PC-3 (cell line): ENCODE measurements at regions not wholly inside any gene's neighbourhood (a gene's known extent, or its start where the extent isn't known, plus 50 kb on each side); places are given as distances from the start of the nearest gene placed in this dataset.

Experiments
- ATAC-seq: fragments of 200-7000 bp; cut with Tn5 transposase; 2 replicates; pipeline ENCODE4 v1.9.1; 2020; ENCODE audit warnings: mild to moderate bottlenecking, moderate library complexity
- BruUV-seq: library from RNA; stranded (reverse); fragments of 400-500 nt; replicated peaks from 2 replicates; lab custom pipeline; 2021; lab: Mats Ljungman, UMichigan
- CTCF ChIA-PET: fragments of 300-600 bp; sonication (Branson Sonifier 250); formaldehyde crosslinking; loops from one replicate; lab custom pipeline; 2022; ENCODE audit warnings: antibody characterized with exemption; lab: Charles Lee
- POLR2A ChIA-PET: fragments of 300-600 bp; sonication (Branson Sonifier 250); formaldehyde crosslinking; loops from one replicate; lab custom pipeline; 2022; ENCODE audit warnings: antibody characterized with exemption; ENCODE audit not compliant: unreplicated experiment; lab: Charles Lee
- DNase-seq: peaks from one replicate; pipeline ENCODE4 v3.0.0-alpha.2; 2015
- H2AFZ ChIP-seq: fragments of 300-600 bp; sonication (generic); 2 replicates; pipeline ENCODE4 v1.6.0; 2016; ENCODE audit warnings: antibody characterized with exemption, low read length
- H3F3A ChIP-seq: fragments of 300-600 bp; sonication (generic); one replicate; pipeline ENCODE4 v1.6.0; 2017; ENCODE audit warnings: antibody characterized with exemption, low read length, control low read depth, mild to moderate bottlenecking; ENCODE audit not compliant: unreplicated experiment
- H3K27ac ChIP-seq: fragments of 300-600 bp; sonication (generic); 2 replicates; pipeline ENCODE4 v1.5.1; 2016; ENCODE audit warnings: mild to moderate bottlenecking, low read length
- H3K27me3 ChIP-seq: fragments of 300-600 bp; sonication (generic); 2 replicates; pipeline ENCODE4 v1.6.1; 2016; ENCODE audit warnings: low read length, mixed read lengths
- H3K36me3 ChIP-seq: fragments of 300-600 bp; sonication (generic); 2 replicates; pipeline ENCODE4 v1.6.1; 2016; ENCODE audit warnings: low read depth, mixed run types, low read length, mixed read lengths
- H3K4me1 ChIP-seq: fragments of 300-600 bp; sonication (generic); 2 replicates; pipeline ENCODE4 v1.5.1; 2016; ENCODE audit warnings: low read length; ENCODE audit not compliant: insufficient read depth
- H3K4me2 ChIP-seq: fragments of 300-600 bp; sonication (generic); 2 replicates; pipeline ENCODE4 v1.6.0; 2016; ENCODE audit warnings: low read length
- H3K4me3 ChIP-seq: fragments of 300-600 bp; sonication (generic); 2 replicates; pipeline ENCODE4 v1.5.1; 2016; ENCODE audit warnings: mild to moderate bottlenecking, low read length, mixed read lengths
- H3K79me2 ChIP-seq: fragments of 300-600 bp; sonication (generic); 2 replicates; pipeline ENCODE4 v1.6.1; 2017; ENCODE audit warnings: low read length, mixed read lengths
- H3K9ac ChIP-seq: fragments of 300-600 bp; sonication (generic); 2 replicates; pipeline ENCODE4 v1.6.0; 2016; ENCODE audit warnings: mild to moderate bottlenecking, low read length
- H3K9me2 ChIP-seq: fragments of 300-600 bp; sonication (generic); replicated peaks from 2 replicates; pipeline ENCODE4 v1.6.1; 2016; ENCODE audit warnings: mixed run types, low read length, mixed read lengths
- H3K9me3 ChIP-seq: fragments of 300-600 bp; sonication (generic); 2 replicates; pipeline ENCODE4 v1.6.1; 2016; ENCODE audit warnings: low read length, mixed read lengths
- H4K20me1 ChIP-seq: fragments of 300-600 bp; sonication (generic); 2 replicates; pipeline ENCODE4 v1.6.1; 2016; ENCODE audit warnings: low read length, mixed read lengths
- CTCF ChIP-seq: fragments of 300-600 bp; sonication (generic); conservative IDR thresholded peaks from 2 replicates; pipeline ENCODE4 v1.5.1; 2017; ENCODE audit warnings: antibody characterized with exemption, low read depth, mild to moderate bottlenecking, low read length
- EZH2 ChIP-seq: fragments of 300-600 bp; sonication (generic); IDR thresholded peaks from one replicate; pipeline ENCODE4 v1.6.1; 2017; ENCODE audit warnings: antibody characterized with exemption, mild to moderate bottlenecking, low read length; ENCODE audit not compliant: unreplicated experiment
- EZH2phosphoT487 ChIP-seq: fragments of 300-600 bp; sonication (generic); IDR thresholded peaks from 2 replicates; pipeline ENCODE4 v1.6.1; 2018; ENCODE audit warnings: mild to moderate bottlenecking, antibody characterized with exemption, low read length, borderline replicate concordance
- intact Hi-C: fragments of 100-400 bp; cut with micrococcal nuclease; formaldehyde crosslinking; loops from 2 replicates; pipeline ENCODE4 v1.9.0; 2023

GRCh38 chr6:63475707-63476106 lies 96.6 kb upstream of the LOC128125822 start:
- no peak for ATAC-seq

DNA sequence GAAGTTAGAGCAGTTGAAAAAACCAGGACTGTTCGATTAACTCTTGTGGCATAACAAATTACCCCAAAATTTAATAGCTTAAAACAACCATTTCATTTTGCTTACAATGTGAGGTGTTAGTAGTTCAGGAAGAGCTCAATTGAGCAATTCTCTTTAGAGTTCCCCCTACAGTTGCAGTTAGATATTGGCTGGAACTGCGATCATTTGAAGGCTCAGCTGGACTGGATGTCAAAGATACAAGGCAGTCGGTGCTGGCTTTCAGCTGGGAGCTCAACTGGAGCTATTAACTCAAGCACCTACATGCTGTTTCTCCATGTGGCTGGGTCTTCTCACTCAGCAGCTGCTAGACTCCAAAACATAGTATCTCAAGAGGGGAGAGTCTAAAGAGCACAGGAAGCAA lies 96.0 kb upstream of the LOC128125822 start:
- ChIA-PET CTCF (no interaction called here), POLR2A (interaction anchor here (0.6 kb wide), 1 partner anchor 141 kb away, joined by 3 read pairs; no protein-coding TSS in a partner anchor)
- Histone ChIP-seq H3K9me3 (no peaks in the 10 kb centered on the region), H3K79me2 (no peaks in the 10 kb centered on the region), H3K9me2 (no peaks in the 10 kb centered on the region), H2AFZ (no peak overlapping the region), H3K36me3 (no peaks in the 10 kb centered on the region), H3K4me2 (no peak overlapping the region), H3K4me3 (no peak overlapping the region), H3F3A (no peaks in the 10 kb centered on the region), H3K27me3 (no peaks in the 10 kb centered on the region), H4K20me1 (no peaks in the 10 kb centered on the region), H3K9ac (no peak overlapping the region), H3K4me1 (no peaks in the 10 kb centered on the region), H3K27ac (no peak overlapping the region)
- intact Hi-C loops = no loop called here
- ATAC-seq = no peak
- no peak for TF ChIP-seq EZH2phosphoT487
- no peak for TF ChIP-seq CTCF
- TF ChIP-seq EZH2 = no peak
- no TSS peak for BruUV-seq
- DNase-seq = no peak

More at GRCh38 chr6:63475707-63476106, 96.6 kb upstream of the LOC128125822 start:
- H3K4me2 ChIP-seq = no peak overlapping the region
- CTCF ChIA-PET = no interaction called here
- no peak overlapping the region for H3K4me3 ChIP-seq
- no peak overlapping the region for H3K27ac ChIP-seq
- no peak for DNase-seq
- POLR2A ChIA-PET = no interaction called here
- no peaks in the 10 kb centered on the region for H3K4me1 ChIP-seq
- no peak for TF ChIP-seq EZH2phosphoT487
- TF ChIP-seq EZH2 = no peak
- TF ChIP-seq CTCF = no peak
- no peaks in the 10 kb centered on the region for H3K9me3 ChIP-seq
- no peaks in the 10 kb centered on the region for H3K27me3 ChIP-seq
- H3K36me3 ChIP-seq = no peaks in the 10 kb centered on the region
- H3K9ac ChIP-seq = no peak overlapping the region
- no peaks in the 10 kb centered on the region for H3F3A ChIP-seq
- intact Hi-C loops = no loop called here
- H3K79me2 ChIP-seq = no peaks in the 10 kb centered on the region
- H4K20me1 ChIP-seq = no peaks in the 10 kb centered on the region
- no TSS peak for BruUV-seq
- H2AFZ ChIP-seq = no peak overlapping the region
- no peaks in the 10 kb centered on the region for H3K9me2 ChIP-seq

GRCh38 chr6:63477422-63478040 lies 94.7 kb upstream of the LOC128125822 start:
- no peak overlapping the region for H3K4me3 ChIP-seq
- H3K79me2 ChIP-seq = no peaks in the 10 kb centered on the region
- no peak for DNase-seq
- no peaks in the 10 kb centered on the region for H3K36me3 ChIP-seq
- H3K9me2 ChIP-seq = no peaks in the 10 kb centered on the region
- CTCF ChIA-PET = no interaction called here
- no peak overlapping the region for H3K9ac ChIP-seq
- H4K20me1 ChIP-seq = no peaks in the 10 kb centered on the region
- intact Hi-C loops = no loop called here
- no peaks in the 10 kb centered on the region for H3K9me3 ChIP-seq
- no peak for ATAC-seq
- POLR2A ChIA-PET = no interaction called here
- no peak overlapping the region for H3K4me2 ChIP-seq
- BruUV-seq = no TSS peak
- no peaks in the 10 kb centered on the region for H3F3A ChIP-seq
- no peaks in the 10 kb centered on the region for H3K4me1 ChIP-seq
- no peak overlapping the region for H2AFZ ChIP-seq
- H3K27ac ChIP-seq = no peak overlapping the region
- TF ChIP-seq CTCF (no peak), EZH2 (no peak), EZH2phosphoT487 (no peak)
- H3K27me3 ChIP-seq = no peaks in the 10 kb centered on the region
